ENCODE measurements at regions not wholly inside any gene's neighbourhood (a gene's known extent, or its start where the extent isn't known, plus 50 kb on each side); places are given as distances from the start of the nearest gene placed in this dataset.

GRCh38 chr9:38186404-38187115, 117.5 kb upstream of the SHB start:
- Histone ChIP-seq H3K36me3 (ENCODE audit: control insufficient read depth, insufficient read depth, low read length) (no peaks in the 10 kb centered on the region), H3K9me3 (ENCODE audit: control insufficient read depth, insufficient read depth, low read depth, low read length) (no peaks in the 10 kb centered on the region), H3K4me1 (ENCODE audit: control insufficient read depth, insufficient read depth, low read length) (no peaks in the 10 kb centered on the region), H3K27ac (ENCODE audit: low read length) (no peak overlapping the region), H3K27me3 (ENCODE audit: control insufficient read depth, insufficient read depth, low read length) (no peaks in the 10 kb centered on the region), H3K4me3 (ENCODE audit: low read depth in 2 of 2, low read length in 2 of 2) (no peak overlapping the region)
- BruUV-seq (replicated peaks), result no TSS peak
- ATAC-seq, result no peak
- intact Hi-C loops (cut with micrococcal nuclease; ENCODE audit: unreplicated experiment) (no loop called here), in situ Hi-C loops (cut with HindIII; ENCODE audit: low pct_unique_long_range_greater_than_20kb, low sequenced_read_pairs) (no loop called here)
- TF ChIP-seq, protein P1, sequence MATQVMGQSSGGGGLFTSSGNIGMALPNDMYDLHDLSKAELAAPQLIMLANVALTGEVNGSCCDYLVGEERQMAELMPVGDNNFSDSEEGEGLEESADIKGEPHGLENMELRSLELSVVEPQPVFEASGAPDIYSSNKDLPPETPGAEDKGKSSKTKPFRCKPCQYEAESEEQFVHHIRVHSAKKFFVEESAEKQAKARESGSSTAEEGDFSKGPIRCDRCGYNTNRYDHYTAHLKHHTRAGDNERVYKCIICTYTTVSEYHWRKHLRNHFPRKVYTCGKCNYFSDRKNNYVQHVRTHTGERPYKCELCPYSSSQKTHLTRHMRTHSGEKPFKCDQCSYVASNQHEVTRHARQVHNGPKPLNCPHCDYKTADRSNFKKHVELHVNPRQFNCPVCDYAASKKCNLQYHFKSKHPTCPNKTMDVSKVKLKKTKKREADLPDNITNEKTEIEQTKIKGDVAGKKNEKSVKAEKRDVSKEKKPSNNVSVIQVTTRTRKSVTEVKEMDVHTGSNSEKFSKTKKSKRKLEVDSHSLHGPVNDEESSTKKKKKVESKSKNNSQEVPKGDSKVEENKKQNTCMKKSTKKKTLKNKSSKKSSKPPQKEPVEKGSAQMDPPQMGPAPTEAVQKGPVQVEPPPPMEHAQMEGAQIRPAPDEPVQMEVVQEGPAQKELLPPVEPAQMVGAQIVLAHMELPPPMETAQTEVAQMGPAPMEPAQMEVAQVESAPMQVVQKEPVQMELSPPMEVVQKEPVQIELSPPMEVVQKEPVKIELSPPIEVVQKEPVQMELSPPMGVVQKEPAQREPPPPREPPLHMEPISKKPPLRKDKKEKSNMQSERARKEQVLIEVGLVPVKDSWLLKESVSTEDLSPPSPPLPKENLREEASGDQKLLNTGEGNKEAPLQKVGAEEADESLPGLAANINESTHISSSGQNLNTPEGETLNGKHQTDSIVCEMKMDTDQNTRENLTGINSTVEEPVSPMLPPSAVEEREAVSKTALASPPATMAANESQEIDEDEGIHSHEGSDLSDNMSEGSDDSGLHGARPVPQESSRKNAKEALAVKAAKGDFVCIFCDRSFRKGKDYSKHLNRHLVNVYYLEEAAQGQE (IDR thresholded peaks at IDR 0.05; ENCODE audit: insufficient read depth in 1 of 2, low read depth in 2 of 2, low read length in 1 of 2), result no peak
- no peak for TF ChIP-seq TCF7L2 (IDR thresholded peaks at IDR 0.05; ENCODE audit: low read depth, low read length)
- TF ChIP-seq SIN3A (IDR thresholded peaks at IDR 0.05; ENCODE audit: borderline replicate concordance, insufficient read depth, low read depth, low read length), result no peak
- TF ChIP-seq, protein P2, sequence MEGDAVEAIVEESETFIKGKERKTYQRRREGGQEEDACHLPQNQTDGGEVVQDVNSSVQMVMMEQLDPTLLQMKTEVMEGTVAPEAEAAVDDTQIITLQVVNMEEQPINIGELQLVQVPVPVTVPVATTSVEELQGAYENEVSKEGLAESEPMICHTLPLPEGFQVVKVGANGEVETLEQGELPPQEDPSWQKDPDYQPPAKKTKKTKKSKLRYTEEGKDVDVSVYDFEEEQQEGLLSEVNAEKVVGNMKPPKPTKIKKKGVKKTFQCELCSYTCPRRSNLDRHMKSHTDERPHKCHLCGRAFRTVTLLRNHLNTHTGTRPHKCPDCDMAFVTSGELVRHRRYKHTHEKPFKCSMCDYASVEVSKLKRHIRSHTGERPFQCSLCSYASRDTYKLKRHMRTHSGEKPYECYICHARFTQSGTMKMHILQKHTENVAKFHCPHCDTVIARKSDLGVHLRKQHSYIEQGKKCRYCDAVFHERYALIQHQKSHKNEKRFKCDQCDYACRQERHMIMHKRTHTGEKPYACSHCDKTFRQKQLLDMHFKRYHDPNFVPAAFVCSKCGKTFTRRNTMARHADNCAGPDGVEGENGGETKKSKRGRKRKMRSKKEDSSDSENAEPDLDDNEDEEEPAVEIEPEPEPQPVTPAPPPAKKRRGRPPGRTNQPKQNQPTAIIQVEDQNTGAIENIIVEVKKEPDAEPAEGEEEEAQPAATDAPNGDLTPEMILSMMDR (IDR thresholded peaks at IDR 0.05), result no peak
- TF ChIP-seq POLR2AphosphoS5 (IDR thresholded peaks at IDR 0.05; ENCODE audit: low read depth, low read length), result no peak
- ChIA-PET POLR2A (no interaction called here), CTCF (no interaction called here)
- DNase-seq (ENCODE audit: low read depth, low spot score), result no peak

- H3K4me1 ChIP-seq (ENCODE audit: control insufficient read depth, insufficient read depth, low read length), result no peaks in the 10 kb centered on the region
- TF ChIP-seq POLR2AphosphoS5 (IDR thresholded peaks at IDR 0.05; ENCODE audit: low read depth, low read length) (no peak), TCF7L2 (IDR thresholded peaks at IDR 0.05; ENCODE audit: low read depth, low read length) (no peak), SIN3A (IDR thresholded peaks at IDR 0.05; ENCODE audit: borderline replicate concordance, insufficient read depth, low read depth, low read length) (no peak)
- TF ChIP-seq, protein P2 (IDR thresholded peaks at IDR 0.05), result no peak
- TF ChIP-seq, protein P1 (IDR thresholded peaks at IDR 0.05; ENCODE audit: insufficient read depth in 1 of 2, low read depth in 2 of 2, low read length in 1 of 2), result no peak
- CTCF ChIA-PET, result no interaction called here
- intact Hi-C loops (cut with micrococcal nuclease; ENCODE audit: unreplicated experiment) (no loop called here), in situ Hi-C loops (cut with HindIII; ENCODE audit: low pct_unique_long_range_greater_than_20kb, low sequenced_read_pairs) (no loop called here)
- ATAC-seq (no peak), DNase-seq (ENCODE audit: low read depth, low spot score) (no peak)
- H3K27me3 ChIP-seq (ENCODE audit: control insufficient read depth, insufficient read depth, low read length), result no peaks in the 10 kb centered on the region
- H3K27ac ChIP-seq (ENCODE audit: low read length), result no peak overlapping the region
- POLR2A ChIA-PET, result no interaction called here
- H3K4me3 ChIP-seq (ENCODE audit: low read depth in 2 of 2, low read length in 2 of 2), result no peak overlapping the region
- no peaks in the 10 kb centered on the region for H3K9me3 ChIP-seq (ENCODE audit: control insufficient read depth, insufficient read depth, low read depth, low read length)
- no peaks in the 10 kb centered on the region for H3K36me3 ChIP-seq (ENCODE audit: control insufficient read depth, insufficient read depth, low read length)
- no TSS peak for BruUV-seq (replicated peaks)
These were observed 116.8 kb upstream of the SHB start for GRCh38 chr9:38185647-38186403.
